Adrenal gland (tissue), 9 donors: ENCODE measurements at regions not wholly inside any gene's neighbourhood (a gene's known extent, or its start where the extent isn't known, plus 50 kb on each side); places are given as distances from the start of the nearest gene placed in this dataset.

Experiments
- DNase-seq, 7 donors: peaks; one replicate each; pipeline ENCODE4 v3.0.0-alpha.2; 2019 to 2020
- H3K27ac ChIP-seq, 5 donors: fragments of 200-600 bp; sonication (generic) in 4 of 5; 1 replicate in 3 of 5; 2 replicates in 2 of 5; pipeline versions ENCODE4 v1.5.1 to v1.8.0; 2016 to 2020; ENCODE audit warnings: mild to moderate bottlenecking in 1 of 5
- H3K27me3 ChIP-seq: fragments of 200-600 bp; 2 replicates; pipeline ENCODE4 v1.8.0; 2021
- H3K36me3 ChIP-seq, 2 donors: fragments of 200-600 bp; replicated peaks in 1 of 2; 1 replicate in 1 of 2; 2 replicates in 1 of 2; pipeline versions ENCODE4 v1.5.1 to v1.8.0; 2018 to 2022
- H3K4me1 ChIP-seq, 2 donors: fragments of 200-600 bp; replicated peaks in 1 of 2; 1 replicate in 1 of 2; 2 replicates in 1 of 2; pipeline versions ENCODE4 v1.5.1 to v1.8.0; 2018 to 2021
- H3K4me3 ChIP-seq, 4 donors: fragments of 200-600 bp; sonication (generic) in 3 of 4; one replicate each; pipeline ENCODE4 v1.5.1; 2016 to 2018
- H3K9me3 ChIP-seq, 3 donors: fragments of 200-600 bp; sonication (generic) in 1 of 3; replicated peaks in 1 of 3; 1 replicate in 2 of 3; 2 replicates in 1 of 3; pipeline versions ENCODE4 v1.5.1 to v1.8.0; 2016 to 2021
- POLR2A ChIP-seq, 2 donors: fragments of 450-650 bp; IDR thresholded peaks; one replicate each; pipeline ENCODE4 v1.6.1; 2017; ENCODE audit warnings: antibody characterized with exemption in 2 of 2, mild to moderate bottlenecking in 2 of 2, moderate library complexity in 1 of 2
- WGBS, 4 donors: extraction: QIAGEN DNeasy Blood & Tissue Kit in 2 of 4; methylation state at CpG; one replicate each; pipeline versions ENCODE4 v1.1.5 to v1.1.7; 2013 to 2017; 5-methylcytosine and 5-hydroxymethylcytosine counted together
- intact Hi-C, 2 donors: fragments of 100-400 bp; cut with DNase I; formaldehyde crosslinking; loops; one replicate each; pipeline versions ENCODE4 v1.14.1 to v1.15.0; 2022 to 2023
- TF ChIP-seq, protein P1 (sequence below), 6 experiments: fragments of 450-650 bp in 4 of 6; fragments of 200-600 bp in 2 of 6; sonication (generic) in 1 of 6; IDR thresholded peaks; 1 replicate in 5 of 6; 2 replicates in 1 of 6; pipeline versions ENCODE4 v1.5.1 to v1.8.0; 2016 to 2021; ENCODE audit warnings: antibody characterized with exemption in 6 of 6, mild to moderate bottlenecking in 2 of 6, moderate library complexity in 1 of 6
- donor health status: healthy with polysubstance abuse.
- donor health status: Bipolar disorder and iron deficiency.
- donor health status: DM: yes; HTN: yes; CAD: no.
- donor health status: DM: no; HTN: no; CAD: no.
- donor health status: DM: no; HTN: no; CAD: no.

GRCh38 chr9:13939134-13939533 is 374.8 kb downstream of the NFIB start:
- peak in 4 of 7 donors; percentile 15 to 38 (median 22) for DNase-seq
- H3K27ac ChIP-seq: peak overlapping the region in 2 of 5 donors; percentile 7 to 35
- TF ChIP-seq, protein P1, sequence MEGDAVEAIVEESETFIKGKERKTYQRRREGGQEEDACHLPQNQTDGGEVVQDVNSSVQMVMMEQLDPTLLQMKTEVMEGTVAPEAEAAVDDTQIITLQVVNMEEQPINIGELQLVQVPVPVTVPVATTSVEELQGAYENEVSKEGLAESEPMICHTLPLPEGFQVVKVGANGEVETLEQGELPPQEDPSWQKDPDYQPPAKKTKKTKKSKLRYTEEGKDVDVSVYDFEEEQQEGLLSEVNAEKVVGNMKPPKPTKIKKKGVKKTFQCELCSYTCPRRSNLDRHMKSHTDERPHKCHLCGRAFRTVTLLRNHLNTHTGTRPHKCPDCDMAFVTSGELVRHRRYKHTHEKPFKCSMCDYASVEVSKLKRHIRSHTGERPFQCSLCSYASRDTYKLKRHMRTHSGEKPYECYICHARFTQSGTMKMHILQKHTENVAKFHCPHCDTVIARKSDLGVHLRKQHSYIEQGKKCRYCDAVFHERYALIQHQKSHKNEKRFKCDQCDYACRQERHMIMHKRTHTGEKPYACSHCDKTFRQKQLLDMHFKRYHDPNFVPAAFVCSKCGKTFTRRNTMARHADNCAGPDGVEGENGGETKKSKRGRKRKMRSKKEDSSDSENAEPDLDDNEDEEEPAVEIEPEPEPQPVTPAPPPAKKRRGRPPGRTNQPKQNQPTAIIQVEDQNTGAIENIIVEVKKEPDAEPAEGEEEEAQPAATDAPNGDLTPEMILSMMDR (IDR thresholded peaks at IDR 0.05): no peak
- no peak for TF ChIP-seq POLR2A (IDR thresholded peaks at IDR 0.05)
- no peaks in the 10 kb centered on the region for H3K36me3 ChIP-seq
- peaks cover 9 to 14% of the 10 kb centered on the region in 2 donors for H3K4me1 ChIP-seq
- no peaks in the 10 kb centered on the region for H3K27me3 ChIP-seq
- intact Hi-C loops: no loop called here
- no peak overlapping the region for H3K4me3 ChIP-seq
- 13 to 29% (median 26%) methylated on average over 1 of the region's 1 CpG for WGBS, 4 donors
- H3K9me3 ChIP-seq: no peaks in the 10 kb centered on the region

DNA sequence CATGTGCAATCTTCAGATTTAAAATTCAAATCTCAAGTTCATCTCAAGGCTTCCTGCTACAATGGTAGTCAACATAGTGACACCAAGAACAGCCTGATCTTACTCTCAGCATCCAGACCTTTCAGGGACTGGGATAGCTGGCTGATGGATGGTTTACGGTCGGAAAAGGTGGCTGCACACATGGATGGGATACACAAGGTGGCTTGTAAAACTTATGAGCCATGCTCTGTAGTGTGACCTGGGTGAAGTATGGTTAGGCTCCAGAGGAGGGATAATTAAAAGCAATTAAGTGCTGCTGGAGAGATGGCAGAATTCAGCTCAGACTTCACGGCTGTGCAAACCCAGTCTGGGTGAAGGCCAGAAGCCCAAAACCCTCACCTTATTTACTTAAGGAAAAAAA is 379.5 kb downstream of the NFIB start:
- H3K27me3 ChIP-seq: no peaks in the 10 kb centered on the region
- no peak overlapping the region for H3K4me3 ChIP-seq
- intact Hi-C loops: no loop called here
- no peak for DNase-seq
- TF ChIP-seq, protein P1 (IDR thresholded peaks at IDR 0.05): no peak
- no peak for TF ChIP-seq POLR2A (IDR thresholded peaks at IDR 0.05)
- H3K4me1 ChIP-seq: peaks cover 9 to 10% of the 10 kb centered on the region in 2 donors
- no peak overlapping the region for H3K27ac ChIP-seq
- 88 to 95% (median 92%) methylated on average over 3 of the region's 3 CpGs for WGBS, 4 donors
- no peaks in the 10 kb centered on the region for H3K9me3 ChIP-seq
- H3K36me3 ChIP-seq: no peaks in the 10 kb centered on the region

GRCh38 chr9:13933268-13933656 is 380.7 kb downstream of the NFIB start:
- H3K27ac ChIP-seq: no peak overlapping the region
- WGBS, 4 donors: 92 to 100% (median 95%) methylated on average over 1 of the region's 1 CpG
- DNase-seq: no peak
- TF ChIP-seq, protein P1 (IDR thresholded peaks at IDR 0.05): no peak
- no peak for TF ChIP-seq POLR2A (IDR thresholded peaks at IDR 0.05)
- no peaks in the 10 kb centered on the region for H3K27me3 ChIP-seq
- H3K4me3 ChIP-seq: no peak overlapping the region
- no peaks in the 10 kb centered on the region for H3K36me3 ChIP-seq
- peaks cover 0 to 2% of the 10 kb centered on the region in 2 donors for H3K4me1 ChIP-seq
- intact Hi-C loops: no loop called here
- no peaks in the 10 kb centered on the region for H3K9me3 ChIP-seq

- no peaks in the 10 kb centered on the region for H3K9me3 ChIP-seq
- no peaks in the 10 kb centered on the region for H3K36me3 ChIP-seq
- 64 to 76% (median 70%) methylated on average over 9 of the region's 9 CpGs for WGBS, 4 donors
- intact Hi-C loops: no loop called here
- no peak overlapping the region for H3K4me3 ChIP-seq
- DNase-seq: no peak
- H3K4me1 ChIP-seq: no peaks in the 10 kb centered on the region
- TF ChIP-seq, protein P1 (IDR thresholded peaks at IDR 0.05): no peak
- TF ChIP-seq POLR2A (IDR thresholded peaks at IDR 0.05): no peak
- no peaks in the 10 kb centered on the region for H3K27me3 ChIP-seq
- H3K27ac ChIP-seq: no peak overlapping the region
These were observed 381.2 kb downstream of the NFIB start for GRCh38 chr9:13932528-13933267.
